Esophagus muscularis mucosa (tissue), 3 donors: ENCODE measurements at regions not wholly inside any gene's neighbourhood (a gene's known extent, or its start where the extent isn't known, plus 50 kb on each side); places are given as distances from the start of the nearest gene placed in this dataset.

Experiments
- CTCF ChIP-seq, 3 experiments: fragments of 200-600 bp in 2 of 3; fragments of 450-650 bp in 1 of 3; sonication (generic) in 2 of 3; IDR thresholded peaks; one replicate each; pipeline ENCODE4 v1.5.1; 2017 to 2019; ENCODE audit warnings: antibody characterized with exemption in 3 of 3, mild to moderate bottlenecking in 2 of 3, moderate library complexity in 1 of 3
- EP300 ChIP-seq: sonication (generic); formaldehyde crosslinking; IDR thresholded peaks from one replicate; pipeline ENCODE4 v1.6.1; 2017; ENCODE audit warnings: antibody characterized with exemption

GRCh38 chr13:84649853-84650252 is 767.6 kb upstream of the SLITRK1 start:
- TF ChIP-seq EP300 (no peak), CTCF (IDR thresholded peaks at IDR 0.05) (no peak)
